Astrocyte (in vitro differentiated cells and primary cell): ENCODE measurements at regions not wholly inside any gene's neighbourhood (a gene's known extent, or its start where the extent isn't known, plus 50 kb on each side); places are given as distances from the start of the nearest gene placed in this dataset.

Experiments used
- DNase-seq: peaks from one replicate; pipeline ENCODE4 v3.0.0-alpha.2; 2010; ENCODE audit warnings: low read depth
- FAIRE-seq: peaks from 2 replicates; lab custom pipeline; 2011; peaks lifted over from hg19 to GRCh38; lab: Jason Lieb, UNC
- H2AFZ ChIP-seq: 2 replicates; pipeline ENCODE4 v1.6.0; 2012; ENCODE audit warnings: low read depth, low read length, inconsistent platforms
- H3K27ac ChIP-seq: 2 replicates; pipeline ENCODE4 v1.5.1; 2011; ENCODE audit warnings: low read depth, low read length, inconsistent platforms
- H3K27me3 ChIP-seq: 2 replicates; pipeline ENCODE4 v1.6.0; 2011; ENCODE audit warnings: low read length, inconsistent platforms; ENCODE audit not compliant: insufficient read depth
- H3K36me3 ChIP-seq: 2 replicates; pipeline ENCODE4 v1.5.1; 2011; ENCODE audit warnings: low read length, inconsistent platforms; ENCODE audit not compliant: insufficient read depth
- H3K4me1 ChIP-seq: 2 replicates; pipeline ENCODE4 v1.5.1; 2011; ENCODE audit warnings: low read length, inconsistent platforms; ENCODE audit not compliant: insufficient read depth
- H3K4me2 ChIP-seq: 2 replicates; pipeline ENCODE4 v1.6.0; 2012; ENCODE audit warnings: low read length, inconsistent platforms
- H3K4me3 ChIP-seq: 2 replicates; pipeline ENCODE4 v1.5.1; 2011; ENCODE audit warnings: low read depth, mild to moderate bottlenecking, low read length, inconsistent platforms; ENCODE audit not compliant: insufficient read depth
- H3K79me2 ChIP-seq: 2 replicates; pipeline ENCODE4 v1.6.0; 2012; ENCODE audit warnings: mild to moderate bottlenecking, low read length, inconsistent platforms; ENCODE audit not compliant: insufficient read depth
- H3K9ac ChIP-seq: 2 replicates; pipeline ENCODE4 v1.6.0; 2012; ENCODE audit warnings: mild to moderate bottlenecking, low read length, inconsistent platforms
- H3K9me3 ChIP-seq: 2 replicates; pipeline ENCODE4 v1.5.1; 2012; ENCODE audit warnings: low read depth, mild to moderate bottlenecking, low read length, inconsistent platforms; ENCODE audit not compliant: insufficient read depth
- H4K20me1 ChIP-seq: 2 replicates; pipeline ENCODE4 v1.6.0; 2012; ENCODE audit warnings: low read length, inconsistent platforms; ENCODE audit not compliant: insufficient read depth
- H3K27ac Mint-ChIP-seq: one replicate; pipeline ENCODE4 v1.8.0; 2021; ENCODE audit warnings: mild to moderate bottlenecking, mixed read lengths; ENCODE audit not compliant: unreplicated experiment
- H3K27me3 Mint-ChIP-seq: one replicate; pipeline ENCODE4 v1.8.0; 2021; ENCODE audit warnings: low read depth, mixed read lengths; ENCODE audit not compliant: unreplicated experiment
- H3K36me3 Mint-ChIP-seq: one replicate; pipeline ENCODE4 v1.8.0; 2021; ENCODE audit warnings: low read depth, mixed read lengths; ENCODE audit not compliant: unreplicated experiment
- H3K4me1 Mint-ChIP-seq: one replicate; pipeline ENCODE4 v1.8.0; 2021; ENCODE audit warnings: low read depth, mixed read lengths; ENCODE audit not compliant: unreplicated experiment
- H3K4me3 Mint-ChIP-seq: one replicate; pipeline ENCODE4 v1.8.0; 2021; ENCODE audit warnings: mild to moderate bottlenecking, moderate library complexity, mixed read lengths; ENCODE audit not compliant: unreplicated experiment
- H3K9me3 Mint-ChIP-seq: one replicate; pipeline ENCODE4 v1.8.0; 2021; ENCODE audit warnings: mild to moderate bottlenecking, mixed read lengths; ENCODE audit not compliant: unreplicated experiment
- CTCF ChIP-seq: IDR thresholded peaks from 2 replicates; pipeline ENCODE4 v1.5.1; 2011; ENCODE audit warnings: low read depth, mild to moderate bottlenecking, inconsistent platforms, low read length, moderate library complexity; ENCODE audit not compliant: insufficient read depth
- EZH2 ChIP-seq: IDR thresholded peaks from 2 replicates; pipeline ENCODE4 v1.6.1; 2012; ENCODE audit warnings: mild to moderate bottlenecking, low read length, inconsistent platforms; ENCODE audit not compliant: insufficient read depth

- peak overlapping the region; percentile 37 for H3K27ac ChIP-seq
- H4K20me1 ChIP-seq = no peaks in the 10 kb centered on the region
- peak; percentile 70 for DNase-seq
- no peak overlapping the region for H3K4me3 ChIP-seq
- no peaks in the 10 kb centered on the region for H3K79me2 ChIP-seq
- Mint-ChIP-seq H3K36me3 (no peaks in the 10 kb centered on the region), H3K4me1 (peaks cover 11% of the 10 kb centered on the region), H3K9me3 (no peaks in the 10 kb centered on the region), H3K27me3 (no peaks in the 10 kb centered on the region), H3K4me3 (no peak overlapping the region), H3K27ac (peak overlapping the region; percentile 92)
- H3K9ac ChIP-seq = peak overlapping the region; percentile 61
- no peaks in the 10 kb centered on the region for H3K36me3 ChIP-seq
- peak overlapping the region; percentile 45 for H3K4me2 ChIP-seq
- TF ChIP-seq EZH2 (no peak), CTCF (peak; percentile 82)
- H3K27me3 ChIP-seq = no peaks in the 10 kb centered on the region
- peak overlapping the region; percentile 80 for H2AFZ ChIP-seq
- peak; percentile 83 for FAIRE-seq
- no peaks in the 10 kb centered on the region for H3K9me3 ChIP-seq
- peaks cover 4% of the 10 kb centered on the region for H3K4me1 ChIP-seq
Measured at GRCh38 chr3:107117922-107118536, 259.2 kb upstream of the CCDC54 start.

- H3K79me2 ChIP-seq = no peaks in the 10 kb centered on the region
- H3K4me1 ChIP-seq = peaks cover 8% of the 10 kb centered on the region
- H4K20me1 ChIP-seq = no peaks in the 10 kb centered on the region
- TF ChIP-seq EZH2 (no peak), CTCF (no peak)
- Mint-ChIP-seq H3K4me3 (no peak overlapping the region), H3K9me3 (peaks cover under 1% of the 10 kb centered on the region), H3K27ac (peak overlapping the region; percentile 63), H3K4me1 (peaks cover 22% of the 10 kb centered on the region), H3K27me3 (no peaks in the 10 kb centered on the region), H3K36me3 (no peaks in the 10 kb centered on the region)
- no peaks in the 10 kb centered on the region for H3K27me3 ChIP-seq
- H3K9ac ChIP-seq = no peak overlapping the region
- peak; percentile 89 for DNase-seq
- H3K36me3 ChIP-seq = no peaks in the 10 kb centered on the region
- no peaks in the 10 kb centered on the region for H3K9me3 ChIP-seq
- H3K4me2 ChIP-seq = peak overlapping the region; percentile 44
- H3K4me3 ChIP-seq = no peak overlapping the region
- no peak overlapping the region for H2AFZ ChIP-seq
- H3K27ac ChIP-seq = peak overlapping the region; percentile 49
- no peak for FAIRE-seq
Measured at GRCh38 chr3:107124885-107125284, 252.4 kb upstream of the CCDC54 start.

GRCh38 chr3:107128946-107129345, 248.3 kb upstream of the CCDC54 start:
- Mint-ChIP-seq H3K4me3 (no peak overlapping the region), H3K9me3 (peaks cover 6% of the 10 kb centered on the region), H3K36me3 (no peaks in the 10 kb centered on the region), H3K27me3 (no peaks in the 10 kb centered on the region), H3K27ac (no peak overlapping the region), H3K4me1 (peaks cover 29% of the 10 kb centered on the region)
- no peak overlapping the region for H3K27ac ChIP-seq
- TF ChIP-seq EZH2 (no peak), CTCF (no peak)
- FAIRE-seq (no peak), DNase-seq (no peak)
- no peaks in the 10 kb centered on the region for H3K36me3 ChIP-seq
- H3K9me3 ChIP-seq = no peaks in the 10 kb centered on the region
- no peaks in the 10 kb centered on the region for H3K27me3 ChIP-seq
- no peak overlapping the region for H3K4me3 ChIP-seq
- no peak overlapping the region for H3K9ac ChIP-seq
- peaks cover 8% of the 10 kb centered on the region for H3K4me1 ChIP-seq
- no peak overlapping the region for H2AFZ ChIP-seq
- no peaks in the 10 kb centered on the region for H3K79me2 ChIP-seq
- no peak overlapping the region for H3K4me2 ChIP-seq
- H4K20me1 ChIP-seq = no peaks in the 10 kb centered on the region
